Occipital lobe (tissue), 1 donor: ENCODE measurements at regions not wholly inside any gene's neighbourhood (a gene's known extent, or its start where the extent isn't known, plus 50 kb on each side); places are given as distances from the start of the nearest gene placed in this dataset.
"Not testable (repeated sequence)": the region's sequence is repeated elsewhere in the genome, so short reads cannot be mapped to it uniquely, and the experiment has no call there.

ENCODE experiments used
- DNase-seq: peaks from one replicate; lab custom pipeline; 2025; lab: John Stamatoyannopoulos, UW

- no peak for DNase-seq
Observed at GRCh38 chr10:21463436-21463835, 62.0 kb downstream of the SKIDA1 start.

GRCh38 chr10:21458126-21458871 lies 67.2 kb downstream of the SKIDA1 start:
- DNase-seq: no peak

GRCh38 chr10:21456160-21456559 lies 69.3 kb downstream of the SKIDA1 start:
- DNase-seq: no peak

- DNase-seq: no peak
Observed at GRCh38 chr10:21452203-21452602, 73.3 kb downstream of the SKIDA1 start.

GRCh38 chr10:21449288-21449966 lies 76.1 kb downstream of the SKIDA1 start:
- DNase-seq: no peak

- DNase-seq: no peak
Observed at GRCh38 chr10:21445163-21445562, 80.3 kb downstream of the SKIDA1 start.

GRCh38 chr10:21441625-21442024 lies 83.9 kb downstream of the SKIDA1 start:
- DNase-seq: no peak

- DNase-seq: not testable (repeated sequence)
Observed at GRCh38 chr10:21438914-21439313, 86.6 kb downstream of the SKIDA1 start.

- no peak for DNase-seq
Observed at GRCh38 chr10:21437770-21438382, 87.6 kb downstream of the SKIDA1 start.

GRCh38 chr10:21432266-21432665 lies 93.2 kb downstream of the SKIDA1 start:
- DNase-seq: no peak

- no peak for DNase-seq
Observed at GRCh38 chr10:21431799-21432198, 93.7 kb downstream of the SKIDA1 start.

- no peak for DNase-seq
Observed at GRCh38 chr10:21427804-21428481, 97.5 kb downstream of the SKIDA1 start.

GRCh38 chr10:21424459-21424861 lies 101.0 kb downstream of the SKIDA1 start:
- DNase-seq: no peak

- no peak for DNase-seq
Observed at GRCh38 chr10:21423850-21424249, 101.6 kb downstream of the SKIDA1 start.

GRCh38 chr10:21423338-21423737 lies 102.1 kb downstream of the SKIDA1 start:
- DNase-seq: no peak

- no peak for DNase-seq
Observed at GRCh38 chr10:21421794-21422193, 103.7 kb downstream of the SKIDA1 start.

- DNase-seq: no peak
Observed at GRCh38 chr10:21421016-21421415, 104.5 kb downstream of the SKIDA1 start.

GRCh38 chr10:21418981-21419576 lies 106.4 kb downstream of the SKIDA1 start:
- not testable (repeated sequence) for DNase-seq

GRCh38 chr10:21417172-21417712 lies 108.2 kb downstream of the SKIDA1 start:
- no peak for DNase-seq

- DNase-seq: no peak
Observed at GRCh38 chr10:21413680-21414079, 111.8 kb downstream of the SKIDA1 start.

- DNase-seq: no peak
Observed at GRCh38 chr10:21413268-21413667, 112.2 kb downstream of the SKIDA1 start.
